Peyer's patch (tissue), 4 donors: ENCODE measurements at regions not wholly inside any gene's neighbourhood (a gene's known extent, or its start where the extent isn't known, plus 50 kb on each side); places are given as distances from the start of the nearest gene placed in this dataset.

Experiments used
- POLR2A ChIP-seq, 2 donors: fragments of 450-650 bp; IDR thresholded peaks; one replicate each; pipeline ENCODE4 v1.5.1; 2017; ENCODE audit warnings: antibody characterized with exemption in 2 of 2, mild to moderate bottlenecking in 2 of 2, moderate library complexity in 2 of 2
- TF ChIP-seq, protein P1 (sequence below), 6 experiments: fragments of 450-650 bp in 4 of 6; fragments of 200-600 bp in 2 of 6; sonication (generic) in 1 of 6; IDR thresholded peaks; one replicate each; pipeline ENCODE4 v1.5.1; 2017 to 2019; ENCODE audit warnings: antibody characterized with exemption in 6 of 6, mild to moderate bottlenecking in 3 of 6, moderate library complexity in 1 of 6

- TF ChIP-seq, protein P1, sequence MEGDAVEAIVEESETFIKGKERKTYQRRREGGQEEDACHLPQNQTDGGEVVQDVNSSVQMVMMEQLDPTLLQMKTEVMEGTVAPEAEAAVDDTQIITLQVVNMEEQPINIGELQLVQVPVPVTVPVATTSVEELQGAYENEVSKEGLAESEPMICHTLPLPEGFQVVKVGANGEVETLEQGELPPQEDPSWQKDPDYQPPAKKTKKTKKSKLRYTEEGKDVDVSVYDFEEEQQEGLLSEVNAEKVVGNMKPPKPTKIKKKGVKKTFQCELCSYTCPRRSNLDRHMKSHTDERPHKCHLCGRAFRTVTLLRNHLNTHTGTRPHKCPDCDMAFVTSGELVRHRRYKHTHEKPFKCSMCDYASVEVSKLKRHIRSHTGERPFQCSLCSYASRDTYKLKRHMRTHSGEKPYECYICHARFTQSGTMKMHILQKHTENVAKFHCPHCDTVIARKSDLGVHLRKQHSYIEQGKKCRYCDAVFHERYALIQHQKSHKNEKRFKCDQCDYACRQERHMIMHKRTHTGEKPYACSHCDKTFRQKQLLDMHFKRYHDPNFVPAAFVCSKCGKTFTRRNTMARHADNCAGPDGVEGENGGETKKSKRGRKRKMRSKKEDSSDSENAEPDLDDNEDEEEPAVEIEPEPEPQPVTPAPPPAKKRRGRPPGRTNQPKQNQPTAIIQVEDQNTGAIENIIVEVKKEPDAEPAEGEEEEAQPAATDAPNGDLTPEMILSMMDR (IDR thresholded peaks at IDR 0.05): no peak
- TF ChIP-seq POLR2A (IDR thresholded peaks at IDR 0.05): no peak
Observed at GRCh38 chr4:130143656-130144055, 1047.7 kb downstream of the C4orf33 start.
